ENCODE measurements at regions not wholly inside any gene's neighbourhood (a gene's known extent, or its start where the extent isn't known, plus 50 kb on each side); places are given as distances from the start of the nearest gene placed in this dataset.

- Mint-ChIP-seq H3K36me3 (no peaks in the 10 kb centered on the region), H3K4me1 (ENCODE audit: low read depth) (no peaks in the 10 kb centered on the region), H3K9me3 (ENCODE audit: low read depth) (no peaks in the 10 kb centered on the region), H3K4me3 (no peak overlapping the region), H3K27me3 (peaks cover 2% of the 10 kb centered on the region), H3K27ac (no peak overlapping the region)
These were observed 151.3 kb upstream of the ZFP64 start for GRCh38 chr20:52342913-52343312.

DNA sequence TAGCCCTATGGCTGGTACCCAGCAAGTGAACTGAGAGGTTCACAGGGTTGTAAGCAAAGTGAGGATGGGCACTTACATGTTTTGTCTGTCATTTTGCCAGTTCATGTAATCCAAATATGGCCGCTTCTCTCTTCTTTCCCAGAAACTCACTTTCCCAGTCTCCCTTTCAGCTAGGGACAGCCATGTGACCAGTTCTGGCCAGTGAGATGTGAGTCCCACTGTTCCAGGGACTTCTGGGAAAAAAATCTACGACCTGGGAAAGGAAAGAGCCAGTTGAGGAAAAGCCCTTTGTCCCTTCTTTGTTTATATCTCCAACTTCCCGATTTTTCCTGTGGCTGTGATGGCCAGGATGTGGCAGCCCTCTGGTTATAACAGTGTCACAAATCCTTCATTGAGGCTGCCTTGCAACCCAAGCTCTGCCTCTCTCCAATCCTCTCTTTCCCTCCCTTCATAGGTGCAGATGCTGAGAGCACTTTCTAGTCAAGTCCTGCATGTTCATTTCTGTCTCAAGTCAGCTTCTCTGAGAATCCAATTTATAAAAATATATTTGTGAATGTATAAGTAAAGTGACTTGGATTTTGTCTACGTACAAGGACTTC is 148.6 kb upstream of the ZFP64 start:
- Mint-ChIP-seq H3K27ac (no peak overlapping the region), H3K27me3 (peaks cover 2% of the 10 kb centered on the region), H3K4me1 (ENCODE audit: low read depth) (no peaks in the 10 kb centered on the region), H3K9me3 (ENCODE audit: low read depth) (no peaks in the 10 kb centered on the region), H3K36me3 (no peaks in the 10 kb centered on the region), H3K4me3 (no peak overlapping the region)

- H3K27ac Mint-ChIP-seq = no peak overlapping the region
- no peaks in the 10 kb centered on the region for H3K36me3 Mint-ChIP-seq
- H3K27me3 Mint-ChIP-seq = peaks cover 4% of the 10 kb centered on the region
- H3K4me3 Mint-ChIP-seq = no peak overlapping the region
- no peaks in the 10 kb centered on the region for H3K9me3 Mint-ChIP-seq (ENCODE audit: low read depth)
- H3K4me1 Mint-ChIP-seq (ENCODE audit: low read depth) = no peaks in the 10 kb centered on the region
These were observed 141.2 kb upstream of the ZFP64 start for GRCh38 chr20:52332649-52333250.

DNA sequence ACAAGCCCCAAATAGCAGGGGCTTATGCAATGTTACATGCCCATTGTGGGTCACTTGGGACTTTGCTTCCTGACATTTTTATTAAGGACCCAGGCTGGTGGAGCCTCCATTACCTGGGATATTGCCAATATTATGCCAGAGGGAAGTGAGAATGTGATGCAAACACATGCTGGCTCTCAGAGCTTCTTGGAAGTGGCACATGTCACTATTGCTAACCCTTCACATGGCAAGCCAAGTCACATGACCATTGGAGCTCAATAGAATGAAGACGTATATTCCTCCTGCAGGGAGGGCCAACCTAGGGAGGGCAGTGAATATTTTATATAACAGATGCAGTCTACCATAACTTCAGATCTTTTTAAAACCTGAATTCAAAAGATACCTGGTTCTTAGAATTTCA is 140.7 kb upstream of the ZFP64 start:
- Mint-ChIP-seq H3K27ac (no peak overlapping the region), H3K4me1 (ENCODE audit: low read depth) (no peaks in the 10 kb centered on the region), H3K27me3 (peaks cover 4% of the 10 kb centered on the region), H3K4me3 (no peak overlapping the region), H3K9me3 (ENCODE audit: low read depth) (no peaks in the 10 kb centered on the region), H3K36me3 (no peaks in the 10 kb centered on the region)

GRCh38 chr20:52331655-52332054 is 140.1 kb upstream of the ZFP64 start:
- Mint-ChIP-seq H3K27me3 (peaks cover 4% of the 10 kb centered on the region), H3K36me3 (no peaks in the 10 kb centered on the region), H3K4me1 (ENCODE audit: low read depth) (no peaks in the 10 kb centered on the region), H3K4me3 (no peak overlapping the region), H3K9me3 (ENCODE audit: low read depth) (no peaks in the 10 kb centered on the region), H3K27ac (no peak overlapping the region)

- H3K9me3 Mint-ChIP-seq (ENCODE audit: low read depth) = no peaks in the 10 kb centered on the region
- peaks cover 2% of the 10 kb centered on the region for H3K36me3 Mint-ChIP-seq
- H3K4me1 Mint-ChIP-seq (ENCODE audit: low read depth) = no peaks in the 10 kb centered on the region
- H3K27me3 Mint-ChIP-seq = peaks cover 3% of the 10 kb centered on the region
- H3K4me3 Mint-ChIP-seq = no peak overlapping the region
- H3K27ac Mint-ChIP-seq = no peak overlapping the region
These were observed 129.8 kb upstream of the ZFP64 start for GRCh38 chr20:52321396-52321795.

- peaks cover 5% of the 10 kb centered on the region for H3K4me1 Mint-ChIP-seq (ENCODE audit: low read depth)
- H3K27me3 Mint-ChIP-seq = peaks cover 3% of the 10 kb centered on the region
- no peak overlapping the region for H3K27ac Mint-ChIP-seq
- no peaks in the 10 kb centered on the region for H3K36me3 Mint-ChIP-seq
- H3K4me3 Mint-ChIP-seq = no peak overlapping the region
- no peaks in the 10 kb centered on the region for H3K9me3 Mint-ChIP-seq (ENCODE audit: low read depth)
These were observed 127.1 kb upstream of the ZFP64 start for GRCh38 chr20:52318651-52319050.

GRCh38 chr20:52313341-52313963 is 121.9 kb upstream of the ZFP64 start:
- Mint-ChIP-seq H3K4me3 (no peak overlapping the region), H3K9me3 (ENCODE audit: low read depth) (no peaks in the 10 kb centered on the region), H3K27ac (no peak overlapping the region), H3K4me1 (ENCODE audit: low read depth) (peaks cover 15% of the 10 kb centered on the region), H3K36me3 (no peaks in the 10 kb centered on the region), H3K27me3 (no peaks in the 10 kb centered on the region)

- H3K27ac Mint-ChIP-seq = no peak overlapping the region
- no peaks in the 10 kb centered on the region for H3K9me3 Mint-ChIP-seq (ENCODE audit: low read depth)
- peaks cover 22% of the 10 kb centered on the region for H3K4me1 Mint-ChIP-seq (ENCODE audit: low read depth)
These were observed 120.7 kb upstream of the ZFP64 start for GRCh38 chr20:52312132-52312729.

DNA sequence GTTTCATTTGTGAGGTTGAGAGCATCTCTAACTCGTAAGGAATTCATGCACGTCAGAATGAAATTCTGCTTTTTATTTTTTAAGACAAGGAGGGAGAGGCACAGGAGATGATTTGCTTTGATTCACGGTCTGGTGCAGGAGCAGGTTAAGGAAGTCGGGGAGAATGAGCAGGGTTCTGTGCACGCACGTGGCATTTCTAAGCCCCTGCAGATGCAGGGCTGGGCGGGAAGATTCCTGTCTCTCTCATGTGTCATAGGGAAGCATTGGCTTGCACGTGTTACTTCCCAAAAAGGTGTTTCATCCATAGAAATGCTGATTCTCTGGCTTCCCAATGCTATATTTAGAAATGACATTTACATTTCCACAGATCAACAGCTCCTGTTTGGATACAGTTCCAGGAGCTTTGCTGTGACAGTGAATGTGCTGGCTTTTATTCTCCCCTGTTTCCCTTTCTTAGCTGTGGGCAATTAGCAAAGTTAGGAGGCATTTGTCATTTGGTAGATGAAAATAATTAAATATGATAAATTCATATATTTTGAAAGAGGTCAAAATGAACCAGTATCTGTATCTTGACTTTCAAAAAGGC is 119.7 kb upstream of the ZFP64 start:
- Mint-ChIP-seq H3K4me1 (ENCODE audit: low read depth) (peaks cover 30% of the 10 kb centered on the region), H3K27me3 (no peaks in the 10 kb centered on the region), H3K36me3 (no peaks in the 10 kb centered on the region), H3K9me3 (ENCODE audit: low read depth) (no peaks in the 10 kb centered on the region), H3K4me3 (no peak overlapping the region), H3K27ac (no peak overlapping the region)

More at GRCh38 chr20:52312132-52312729, 120.7 kb upstream of the ZFP64 start:
- Mint-ChIP-seq H3K36me3 (no peaks in the 10 kb centered on the region), H3K27me3 (no peaks in the 10 kb centered on the region), H3K4me3 (no peak overlapping the region)

- Mint-ChIP-seq H3K4me1 (ENCODE audit: low read depth) (peaks cover 44% of the 10 kb centered on the region), H3K27me3 (no peaks in the 10 kb centered on the region), H3K9me3 (ENCODE audit: low read depth) (no peaks in the 10 kb centered on the region), H3K36me3 (no peaks in the 10 kb centered on the region), H3K4me3 (no peak overlapping the region), H3K27ac (no peak overlapping the region)
These were observed 117.6 kb upstream of the ZFP64 start for GRCh38 chr20:52309181-52309580.

- Mint-ChIP-seq H3K4me3 (peak overlapping the region; percentile 6), H3K9me3 (ENCODE audit: low read depth) (no peaks in the 10 kb centered on the region), H3K27ac (no peak overlapping the region), H3K27me3 (no peaks in the 10 kb centered on the region), H3K36me3 (no peaks in the 10 kb centered on the region), H3K4me1 (ENCODE audit: low read depth) (peaks cover 52% of the 10 kb centered on the region)
These were observed 114.9 kb upstream of the ZFP64 start for GRCh38 chr20:52306477-52306876.

- Mint-ChIP-seq H3K36me3 (no peaks in the 10 kb centered on the region), H3K4me3 (peak overlapping the region; percentile 43), H3K27me3 (no peaks in the 10 kb centered on the region), H3K9me3 (ENCODE audit: low read depth) (no peaks in the 10 kb centered on the region), H3K27ac (peak overlapping the region; percentile 51), H3K4me1 (ENCODE audit: low read depth) (peaks cover 53% of the 10 kb centered on the region)
These were observed 114.3 kb upstream of the ZFP64 start for GRCh38 chr20:52305858-52306257.

DNA sequence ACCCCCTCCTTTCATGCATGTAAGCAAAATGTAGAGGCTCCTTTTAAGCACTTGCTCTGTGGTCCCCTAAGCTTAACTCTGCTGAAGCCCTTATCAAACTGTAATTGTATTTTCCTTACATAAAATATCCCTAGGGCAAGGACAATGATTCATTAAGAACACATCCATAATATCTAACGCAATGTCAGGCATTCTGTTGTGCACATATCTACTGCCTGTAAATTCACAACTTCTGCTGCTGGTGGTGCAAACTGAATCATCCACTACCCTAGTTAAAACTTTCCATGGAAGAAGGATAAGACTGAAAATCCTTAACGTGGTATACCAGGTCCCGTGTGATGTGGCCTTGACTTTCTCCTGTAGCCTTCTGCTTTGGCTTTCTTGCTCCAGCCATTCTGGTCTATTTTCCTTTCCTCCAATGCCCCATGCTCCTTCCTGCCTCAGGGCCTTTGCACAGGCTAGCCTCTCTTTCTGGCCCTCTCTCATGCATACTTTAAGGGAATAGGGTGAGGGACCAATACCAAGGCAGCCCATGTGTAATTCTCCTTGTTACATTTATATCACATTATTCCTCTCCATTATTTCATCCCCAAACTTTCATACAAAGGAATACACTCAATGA is 113.6 kb upstream of the ZFP64 start:
- H3K4me3 Mint-ChIP-seq = peak overlapping the region; percentile 43
- no peaks in the 10 kb centered on the region for H3K27me3 Mint-ChIP-seq
- no peaks in the 10 kb centered on the region for H3K9me3 Mint-ChIP-seq (ENCODE audit: low read depth)
- H3K36me3 Mint-ChIP-seq = no peaks in the 10 kb centered on the region
- peaks cover 53% of the 10 kb centered on the region for H3K4me1 Mint-ChIP-seq (ENCODE audit: low read depth)
- H3K27ac Mint-ChIP-seq = no peak overlapping the region
